ENCODE measurements at regions not wholly inside any gene's neighbourhood (a gene's known extent, or its start where the extent isn't known, plus 50 kb on each side); places are given as distances from the start of the nearest gene placed in this dataset.

DNA sequence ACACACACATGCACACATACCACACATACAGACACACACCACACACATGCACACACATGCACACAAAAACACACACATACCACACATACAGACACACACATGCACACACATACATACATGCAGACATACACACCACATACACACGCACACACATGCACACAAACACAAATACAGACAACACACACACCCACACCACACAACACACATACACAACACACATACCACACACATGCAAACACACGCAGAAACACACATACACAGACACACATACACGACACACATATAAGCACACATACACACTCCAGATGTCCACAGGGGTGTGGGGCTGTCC is 60.1 kb upstream of the PPP2R2D start:
- H4K8ac ChIP-seq (replicated peaks; ENCODE audit: insufficient read length, low read depth, low read length): no peak overlapping the region
- H3K18ac ChIP-seq (ENCODE audit: insufficient read length, low read depth, low read length): peak overlapping the region; percentile 50
- H3T11ph ChIP-seq (ENCODE audit: low read length): no peak overlapping the region
- no peaks in the 10 kb centered on the region for H3K27me3 ChIP-seq (ENCODE audit: insufficient read depth, low read length)
- Mint-ChIP-seq H3K9me3 (peaks cover 5 to 9% of the 10 kb centered on the region in 2 experiments), H3K36me3 (ENCODE audit: insufficient read depth in 1 of 3, low read depth in 3 of 3) (no peaks in the 10 kb centered on the region), H3K27ac (no peak overlapping the region), H3K4me1 (peaks cover 0 to 5% of the 10 kb centered on the region in 2 experiments; a peak in 1 of 4 replicates), H3K27me3 (ENCODE audit: low read depth) (no peaks in the 10 kb centered on the region; the same call in 1 of the 2 replicates), H3K4me3 (no peak overlapping the region)
- no peaks in the 10 kb centered on the region for H3K79me1 ChIP-seq (ENCODE audit: insufficient read depth, low read depth, low read length, poor library complexity, severe bottlenecking)
- H3K4me1 ChIP-seq (ENCODE audit: insufficient read depth, low read length): no peaks in the 10 kb centered on the region
- no peak overlapping the region for H2BK12ac ChIP-seq (ENCODE audit: insufficient read length, low read depth, low read length)
- DNase-seq: no peak
- no peak overlapping the region for H3K9ac ChIP-seq (ENCODE audit: extremely low read depth, insufficient read length, low read length)
- no peak overlapping the region for H3K56ac ChIP-seq (ENCODE audit: insufficient read length, low read depth, low read length)
- no peaks in the 10 kb centered on the region for H3K23me2 ChIP-seq (ENCODE audit: insufficient read length, low read depth, low read length, poor library complexity, severe bottlenecking)
- H3K14ac ChIP-seq (ENCODE audit: insufficient read depth, low read length): no peak overlapping the region
- H3K27ac ChIP-seq (ENCODE audit: insufficient read length, low read depth, low read length): no peak overlapping the region
- no peak overlapping the region for H2BK15ac ChIP-seq (ENCODE audit: low read depth, low read length)
- no peak overlapping the region for H2BK20ac ChIP-seq (ENCODE audit: low read depth, low read length, poor library complexity, severe bottlenecking)
- TF ChIP-seq, protein P1, sequence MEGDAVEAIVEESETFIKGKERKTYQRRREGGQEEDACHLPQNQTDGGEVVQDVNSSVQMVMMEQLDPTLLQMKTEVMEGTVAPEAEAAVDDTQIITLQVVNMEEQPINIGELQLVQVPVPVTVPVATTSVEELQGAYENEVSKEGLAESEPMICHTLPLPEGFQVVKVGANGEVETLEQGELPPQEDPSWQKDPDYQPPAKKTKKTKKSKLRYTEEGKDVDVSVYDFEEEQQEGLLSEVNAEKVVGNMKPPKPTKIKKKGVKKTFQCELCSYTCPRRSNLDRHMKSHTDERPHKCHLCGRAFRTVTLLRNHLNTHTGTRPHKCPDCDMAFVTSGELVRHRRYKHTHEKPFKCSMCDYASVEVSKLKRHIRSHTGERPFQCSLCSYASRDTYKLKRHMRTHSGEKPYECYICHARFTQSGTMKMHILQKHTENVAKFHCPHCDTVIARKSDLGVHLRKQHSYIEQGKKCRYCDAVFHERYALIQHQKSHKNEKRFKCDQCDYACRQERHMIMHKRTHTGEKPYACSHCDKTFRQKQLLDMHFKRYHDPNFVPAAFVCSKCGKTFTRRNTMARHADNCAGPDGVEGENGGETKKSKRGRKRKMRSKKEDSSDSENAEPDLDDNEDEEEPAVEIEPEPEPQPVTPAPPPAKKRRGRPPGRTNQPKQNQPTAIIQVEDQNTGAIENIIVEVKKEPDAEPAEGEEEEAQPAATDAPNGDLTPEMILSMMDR (conservative IDR thresholded peaks at IDR 0.05): no peak
- no peak overlapping the region for H2AFZ ChIP-seq (ENCODE audit: low read length)
- H3K23ac ChIP-seq (ENCODE audit: insufficient read length, low read depth, low read length): no peak overlapping the region
- no peaks in the 10 kb centered on the region for H3K9me3 ChIP-seq (ENCODE audit: control insufficient read depth, low read depth, low read length)
- H3K4ac ChIP-seq (ENCODE audit: low read depth, low read length): no peak overlapping the region
- H2AK5ac ChIP-seq (ENCODE audit: insufficient read length, low read length): no peak overlapping the region
- H4K20me1 ChIP-seq (ENCODE audit: control insufficient read depth, insufficient read depth, insufficient read length): peaks cover 2% of the 10 kb centered on the region
- H2BK120ac ChIP-seq (ENCODE audit: low read depth, low read length, poor library complexity, severe bottlenecking): no peak overlapping the region
- no peaks in the 10 kb centered on the region for H3K79me2 ChIP-seq (ENCODE audit: insufficient read depth, low read length)
- H4K91ac ChIP-seq (ENCODE audit: insufficient read length, low read depth, low read length): no peak overlapping the region
- 100% methylated on average over 1 of the region's 3 CpGs for WGBS (ENCODE audit: extremely low coverage, insufficient read length, low lambda C conversion rate)
- no peak overlapping the region for H2BK5ac ChIP-seq (ENCODE audit: insufficient read length, low read length)
- H4K5ac ChIP-seq (ENCODE audit: insufficient read length, low read depth, low read length): peak overlapping the region; percentile 11
- H3K4me2 ChIP-seq (ENCODE audit: insufficient read depth, insufficient read length, low read length): no peak overlapping the region
